GM12891 (cell line): ENCODE measurements at regions not wholly inside any gene's neighbourhood (a gene's known extent, or its start where the extent isn't known, plus 50 kb on each side); places are given as distances from the start of the nearest gene placed in this dataset.
"Not testable (repeated sequence)": the region's sequence is repeated elsewhere in the genome, so short reads cannot be mapped to it uniquely, and the experiment has no call there.

ENCODE experiments used
- PAX5 ChIP-seq: IDR thresholded peaks from 2 replicates; pipeline ENCODE4 v1.6.1; 2011; ENCODE audit warnings: low read length, moderate library complexity, mild to moderate bottlenecking; ENCODE audit not compliant: insufficient read depth, severe bottlenecking
- POLR2A ChIP-seq: IDR thresholded peaks from 2 replicates; pipeline ENCODE4 v1.6.1; 2011; ENCODE audit warnings: low read depth, low read length, control low read depth
- POLR2AphosphoS5 ChIP-seq: IDR thresholded peaks from 2 replicates; pipeline ENCODE4 v1.6.1; 2011; ENCODE audit warnings: low read depth, low read length, control low read depth
- SPI1 ChIP-seq: IDR thresholded peaks from 2 replicates; pipeline ENCODE4 v1.6.1; 2011; ENCODE audit warnings: low read depth, low read length, control low read depth
- TAF1 ChIP-seq: IDR thresholded peaks from 2 replicates; pipeline ENCODE4 v1.6.1; 2011; ENCODE audit warnings: low read depth, low read length, control low read depth

GRCh38 chr2:35436893-35437292 is 918.7 kb upstream of the CRIM1 start:
- TF ChIP-seq SPI1, POLR2AphosphoS5, POLR2A, PAX5, TAF1: not testable (repeated sequence)
